ENCODE measurements at regions not wholly inside any gene's neighbourhood (a gene's known extent, or its start where the extent isn't known, plus 50 kb on each side); places are given as distances from the start of the nearest gene placed in this dataset.

GRCh38 chr5:2553611-2554010 is 197.9 kb downstream of the IRX2 start:
- TF ChIP-seq CTCF (IDR thresholded peaks at IDR 0.05; ENCODE audit: low read length) (no peak), EZH2 (IDR thresholded peaks at IDR 0.05; ENCODE audit: borderline replicate concordance, low read length) (no peak)

Measured in OCI-LY1 (cell line).